Type B pancreatic cell (in vitro differentiated cells): ENCODE measurements at regions not wholly inside any gene's neighbourhood (a gene's known extent, or its start where the extent isn't known, plus 50 kb on each side); places are given as distances from the start of the nearest gene placed in this dataset.

Experiments used
- DNase-seq: peaks from one replicate; pipeline ENCODE4 v3.0.0; 2021; ENCODE audit warnings: mixed read lengths; ENCODE audit not compliant: unreplicated experiment; ENCODE audit errors: extremely low spot score
- H3K27ac Mint-ChIP-seq: 2 replicates; pipeline ENCODE4 v1.8.0; 2021; ENCODE audit warnings: mild to moderate bottlenecking, mixed read lengths
- H3K27me3 Mint-ChIP-seq: 2 replicates; pipeline ENCODE4 v1.8.0; 2021; ENCODE audit warnings: mixed read lengths
- H3K36me3 Mint-ChIP-seq: 2 replicates; pipeline ENCODE4 v1.8.0; 2021; ENCODE audit warnings: mixed read lengths
- H3K4me1 Mint-ChIP-seq: one replicate; pipeline ENCODE4 v1.8.0; 2021; ENCODE audit warnings: mixed read lengths; ENCODE audit not compliant: unreplicated experiment
- H3K4me3 Mint-ChIP-seq: 2 replicates; pipeline ENCODE4 v1.8.0; 2021; ENCODE audit warnings: mild to moderate bottlenecking, mixed read lengths
- H3K9me3 Mint-ChIP-seq: 2 replicates; pipeline ENCODE4 v1.8.0; 2021; ENCODE audit warnings: mixed read lengths
- TF ChIP-seq, protein P1 (sequence below): fragments of 200-600 bp; sonication (generic); conservative IDR thresholded peaks from 2 replicates; pipeline ENCODE4 v1.5.0; 2021; ENCODE audit warnings: antibody characterized with exemption, mild to moderate bottlenecking

DNA sequence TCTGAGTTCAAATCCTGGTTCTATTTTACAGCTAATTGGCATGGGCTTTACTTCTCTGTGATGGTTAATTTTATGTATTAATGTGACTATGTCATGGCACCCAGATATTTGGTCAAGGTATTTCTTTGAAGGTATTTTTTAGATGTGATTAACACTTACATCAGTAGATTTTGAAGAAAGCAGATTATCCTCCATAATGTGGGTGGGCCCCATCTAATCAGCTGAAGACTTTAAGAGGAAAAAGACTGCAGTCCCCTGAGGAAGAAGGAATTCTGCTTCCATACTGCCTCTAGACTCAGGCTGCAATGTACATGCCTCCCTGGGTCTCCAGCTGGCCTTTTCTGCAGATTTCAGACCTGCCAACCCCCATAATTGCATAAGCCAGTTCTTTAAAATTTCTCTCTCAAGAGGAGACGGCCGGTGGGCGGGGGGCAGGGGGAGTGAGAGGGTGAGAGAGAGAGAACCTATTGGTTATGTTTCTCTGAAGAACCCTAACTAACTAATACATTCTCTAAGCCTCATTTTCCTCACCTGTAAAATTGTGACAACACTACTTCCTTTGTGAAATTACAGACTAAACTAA lies 338.2 kb upstream of the PRDM1 start:
- H3K36me3 Mint-ChIP-seq, result no peaks in the 10 kb centered on the region
- H3K27me3 Mint-ChIP-seq, result peaks cover 5% of the 10 kb centered on the region
- no peak overlapping the region for H3K27ac Mint-ChIP-seq
- H3K4me1 Mint-ChIP-seq, result no peaks in the 10 kb centered on the region
- peaks cover 9% of the 10 kb centered on the region for H3K9me3 Mint-ChIP-seq
- TF ChIP-seq, protein P1, sequence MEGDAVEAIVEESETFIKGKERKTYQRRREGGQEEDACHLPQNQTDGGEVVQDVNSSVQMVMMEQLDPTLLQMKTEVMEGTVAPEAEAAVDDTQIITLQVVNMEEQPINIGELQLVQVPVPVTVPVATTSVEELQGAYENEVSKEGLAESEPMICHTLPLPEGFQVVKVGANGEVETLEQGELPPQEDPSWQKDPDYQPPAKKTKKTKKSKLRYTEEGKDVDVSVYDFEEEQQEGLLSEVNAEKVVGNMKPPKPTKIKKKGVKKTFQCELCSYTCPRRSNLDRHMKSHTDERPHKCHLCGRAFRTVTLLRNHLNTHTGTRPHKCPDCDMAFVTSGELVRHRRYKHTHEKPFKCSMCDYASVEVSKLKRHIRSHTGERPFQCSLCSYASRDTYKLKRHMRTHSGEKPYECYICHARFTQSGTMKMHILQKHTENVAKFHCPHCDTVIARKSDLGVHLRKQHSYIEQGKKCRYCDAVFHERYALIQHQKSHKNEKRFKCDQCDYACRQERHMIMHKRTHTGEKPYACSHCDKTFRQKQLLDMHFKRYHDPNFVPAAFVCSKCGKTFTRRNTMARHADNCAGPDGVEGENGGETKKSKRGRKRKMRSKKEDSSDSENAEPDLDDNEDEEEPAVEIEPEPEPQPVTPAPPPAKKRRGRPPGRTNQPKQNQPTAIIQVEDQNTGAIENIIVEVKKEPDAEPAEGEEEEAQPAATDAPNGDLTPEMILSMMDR, result no peak
- DNase-seq, result no peak
- no peak overlapping the region for H3K4me3 Mint-ChIP-seq

DNA sequence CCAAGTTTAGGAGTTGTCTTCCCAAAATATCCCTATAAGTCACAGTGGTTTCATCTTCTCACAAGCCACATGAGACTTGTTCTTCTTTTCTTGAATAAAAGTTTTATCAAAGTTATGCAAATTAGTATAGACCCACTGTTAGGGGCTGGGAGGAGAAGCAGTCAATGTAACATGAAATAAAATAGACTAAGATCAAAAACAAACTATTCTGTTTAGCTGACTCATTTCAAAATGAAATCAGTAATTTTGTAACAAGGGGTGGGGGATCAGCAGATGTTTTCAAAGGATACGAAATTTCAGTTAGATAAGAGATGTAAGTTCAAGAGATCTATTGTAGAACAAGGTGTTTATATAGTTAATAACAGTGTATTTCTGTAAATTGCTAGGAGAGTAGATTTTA lies 339.6 kb upstream of the PRDM1 start:
- DNase-seq, result no peak

DNA sequence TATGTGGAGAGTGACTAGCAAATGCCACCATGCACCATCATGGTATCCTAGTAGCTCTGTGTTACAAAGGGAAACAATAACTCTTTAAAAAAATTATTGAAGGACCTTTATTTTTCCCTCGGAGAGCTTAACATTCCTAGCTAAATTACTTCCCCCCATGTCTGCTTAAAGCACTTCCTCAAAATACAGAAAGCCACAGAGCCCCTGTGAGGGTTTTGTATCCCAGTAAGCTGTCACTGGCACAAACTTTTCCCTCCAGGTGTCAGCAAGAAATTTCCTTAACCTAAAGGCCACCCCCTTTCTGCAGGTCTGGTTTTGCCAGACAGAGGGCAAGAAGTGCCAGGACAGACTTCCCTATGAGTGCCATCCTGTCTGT lies 340.0 kb upstream of the PRDM1 start:
- Mint-ChIP-seq H3K4me1 (peaks cover under 1% of the 10 kb centered on the region), H3K4me3 (no peak overlapping the region), H3K9me3 (peaks cover 5% of the 10 kb centered on the region), H3K27ac (no peak overlapping the region), H3K36me3 (no peaks in the 10 kb centered on the region), H3K27me3 (peaks cover 5% of the 10 kb centered on the region)
- TF ChIP-seq, protein P1, result no peak
- no peak for DNase-seq

More for the DNA sequence above, 339.6 kb upstream of the PRDM1 start:
- Mint-ChIP-seq H3K27ac (no peak overlapping the region), H3K4me3 (no peak overlapping the region), H3K9me3 (peaks cover 5% of the 10 kb centered on the region), H3K4me1 (no peaks in the 10 kb centered on the region), H3K27me3 (peaks cover 5% of the 10 kb centered on the region), H3K36me3 (no peaks in the 10 kb centered on the region)
- TF ChIP-seq, protein P1, result no peak

DNA sequence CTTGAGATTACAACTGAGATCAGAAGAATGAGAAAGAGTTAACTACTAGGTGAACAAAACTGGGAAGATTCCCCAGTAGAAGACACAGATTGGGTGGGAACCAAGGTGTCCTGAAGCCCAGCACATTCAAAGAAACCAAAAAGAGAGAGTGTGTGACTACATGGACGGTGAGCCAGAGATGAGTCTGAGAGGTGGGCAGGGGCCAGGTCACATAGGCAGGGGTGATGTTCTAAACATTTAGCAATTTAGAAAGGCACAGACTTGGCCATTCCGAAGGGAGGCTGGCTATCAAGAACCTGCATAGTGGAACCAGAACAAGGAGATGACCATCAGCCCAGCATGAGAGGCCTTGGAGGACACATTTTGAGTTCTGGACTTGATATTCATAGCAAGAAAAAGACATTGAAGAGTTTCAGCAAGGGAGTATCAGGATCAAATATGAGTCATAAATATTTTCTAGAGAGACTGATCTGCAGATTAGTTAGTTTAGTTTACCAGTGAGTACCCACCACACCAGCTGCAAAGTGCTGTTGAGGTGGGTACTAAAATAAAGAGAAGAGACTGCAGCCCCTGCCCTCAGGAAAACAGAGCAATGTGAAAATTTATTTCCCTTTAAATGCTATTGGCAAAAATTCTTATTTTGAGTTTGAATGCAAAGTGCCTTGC lies 340.5 kb upstream of the PRDM1 start:
- H3K4me3 Mint-ChIP-seq, result no peak overlapping the region
- TF ChIP-seq, protein P1, result no peak
- H3K27me3 Mint-ChIP-seq, result peaks cover 5% of the 10 kb centered on the region
- no peaks in the 10 kb centered on the region for H3K36me3 Mint-ChIP-seq
- H3K9me3 Mint-ChIP-seq, result peaks cover 5% of the 10 kb centered on the region
- DNase-seq, result no peak
- no peak overlapping the region for H3K27ac Mint-ChIP-seq
- peaks cover 4% of the 10 kb centered on the region for H3K4me1 Mint-ChIP-seq

DNA sequence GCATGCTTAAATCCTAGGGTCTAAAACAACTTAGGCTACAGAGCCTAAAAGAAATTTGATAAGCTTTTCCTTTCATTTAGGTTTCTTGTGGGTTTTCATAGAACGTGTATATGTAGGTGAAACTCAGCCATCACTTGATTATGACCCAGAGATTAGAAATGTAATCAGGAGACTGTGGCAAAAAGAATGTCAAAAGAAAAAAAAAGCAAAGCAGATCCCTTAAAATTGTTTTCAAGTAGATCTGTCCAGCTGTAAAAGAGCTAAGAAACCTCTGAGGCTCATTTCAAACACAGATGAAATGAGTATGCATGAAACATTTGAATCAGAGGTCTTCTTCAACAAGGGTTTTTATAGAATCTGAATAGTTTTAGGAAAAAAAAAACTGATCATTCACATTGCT lies 341.3 kb upstream of the PRDM1 start:
- H3K27me3 Mint-ChIP-seq, result peaks cover 5% of the 10 kb centered on the region
- TF ChIP-seq, protein P1, result no peak
- H3K4me1 Mint-ChIP-seq, result peaks cover 4% of the 10 kb centered on the region
- H3K9me3 Mint-ChIP-seq, result peaks cover 5% of the 10 kb centered on the region
- DNase-seq, result no peak
- no peak overlapping the region for H3K27ac Mint-ChIP-seq
- H3K36me3 Mint-ChIP-seq, result no peaks in the 10 kb centered on the region
- H3K4me3 Mint-ChIP-seq, result no peak overlapping the region
